ENCODE measurements at regions not wholly inside any gene's neighbourhood (a gene's known extent, or its start where the extent isn't known, plus 50 kb on each side); places are given as distances from the start of the nearest gene placed in this dataset.

GRCh38 chr2:136377423-136378382 lies 259.8 kb upstream of the CXCR4 start:
- CTCF ChIA-PET: no interaction called here
- Mint-ChIP-seq H3K27me3 (ENCODE audit: unreplicated experiment) (no peaks in the 10 kb centered on the region), H3K4me3 (ENCODE audit: low read depth, unreplicated experiment) (no peak overlapping the region), H3K9me3 (ENCODE audit: low read depth, unreplicated experiment) (no peaks in the 10 kb centered on the region), H3K27ac (ENCODE audit: unreplicated experiment) (no peak overlapping the region), H3K4me1 (ENCODE audit: low read depth, unreplicated experiment) (no peaks in the 10 kb centered on the region), H3K36me3 (ENCODE audit: insufficient read depth, unreplicated experiment) (no peaks in the 10 kb centered on the region)
- intact Hi-C loops (cut with micrococcal nuclease; ENCODE audit: unreplicated experiment): loop anchor here (1.0 to 10.0 kb wide), 4 partner anchors 163 to 464 kb away; no protein-coding TSS in a partner anchor
- TF ChIP-seq CTCF (IDR thresholded peaks at IDR 0.05; ENCODE audit: unreplicated experiment): no peak
- no TSS peak for BruUV-seq (replicated peaks)
- no peak for DNase-seq

GRCh38 chr2:136376798-136377211 lies 258.9 kb upstream of the CXCR4 start:
- H3K4me3 Mint-ChIP-seq (ENCODE audit: low read depth, unreplicated experiment): no peak overlapping the region
- H3K36me3 Mint-ChIP-seq (ENCODE audit: insufficient read depth, unreplicated experiment): no peaks in the 10 kb centered on the region
- DNase-seq: no peak
- no TSS peak for BruUV-seq (replicated peaks)
- H3K4me1 Mint-ChIP-seq (ENCODE audit: low read depth, unreplicated experiment): no peaks in the 10 kb centered on the region
- intact Hi-C loops (cut with micrococcal nuclease; ENCODE audit: unreplicated experiment): loop anchor here (10.0 kb wide), 1 partner anchor 162 kb away; no protein-coding TSS in a partner anchor
- no peaks in the 10 kb centered on the region for H3K9me3 Mint-ChIP-seq (ENCODE audit: low read depth, unreplicated experiment)
- TF ChIP-seq CTCF (IDR thresholded peaks at IDR 0.05; ENCODE audit: unreplicated experiment): no peak
- H3K27ac Mint-ChIP-seq (ENCODE audit: unreplicated experiment): no peak overlapping the region
- CTCF ChIA-PET: no interaction called here
- H3K27me3 Mint-ChIP-seq (ENCODE audit: unreplicated experiment): no peaks in the 10 kb centered on the region

DNA sequence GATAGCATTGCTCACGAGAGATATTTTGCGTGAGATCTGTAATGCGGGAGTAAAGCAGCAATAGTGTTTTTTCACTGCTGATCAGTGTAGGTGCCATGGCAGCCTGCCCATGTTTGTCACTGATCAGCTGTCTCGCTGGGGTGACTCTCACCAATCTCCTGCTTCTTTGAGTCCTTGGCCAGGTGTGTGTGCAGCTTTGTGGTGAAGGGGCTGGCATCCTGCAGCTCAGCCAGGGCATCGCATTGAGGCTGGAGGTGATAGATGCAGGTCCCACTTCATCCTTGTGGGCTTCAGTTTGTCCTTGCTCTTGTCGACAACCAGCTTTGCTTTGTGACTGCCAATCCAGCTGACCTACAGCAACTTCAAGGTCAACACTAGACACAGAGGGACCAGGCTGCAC lies 258.3 kb upstream of the CXCR4 start:
- H3K27me3 Mint-ChIP-seq (ENCODE audit: unreplicated experiment): no peaks in the 10 kb centered on the region

More for the DNA sequence above, 258.3 kb upstream of the CXCR4 start:
- DNase-seq: no peak
- Mint-ChIP-seq H3K27ac (ENCODE audit: unreplicated experiment) (no peak overlapping the region), H3K9me3 (ENCODE audit: low read depth, unreplicated experiment) (no peaks in the 10 kb centered on the region), H3K4me1 (ENCODE audit: low read depth, unreplicated experiment) (no peaks in the 10 kb centered on the region), H3K4me3 (ENCODE audit: low read depth, unreplicated experiment) (no peak overlapping the region), H3K36me3 (ENCODE audit: insufficient read depth, unreplicated experiment) (no peaks in the 10 kb centered on the region)
- TF ChIP-seq CTCF (IDR thresholded peaks at IDR 0.05; ENCODE audit: unreplicated experiment): no peak
- CTCF ChIA-PET: no interaction called here
- intact Hi-C loops (cut with micrococcal nuclease; ENCODE audit: unreplicated experiment): loop anchor here (10.0 kb wide), 1 partner anchor 161 kb away; no protein-coding TSS in a partner anchor
- BruUV-seq (replicated peaks): no TSS peak
